Uterus (tissue), 3 donors: ENCODE measurements at regions not wholly inside any gene's neighbourhood (a gene's known extent, or its start where the extent isn't known, plus 50 kb on each side); places are given as distances from the start of the nearest gene placed in this dataset.

Source experiments
- DNase-seq, 2 donors: peaks; one replicate each; pipeline ENCODE4 v3.0.0-alpha.2; 2019 to 2020
- H3K27ac ChIP-seq, 2 donors: fragments of 200-600 bp; sonication (generic); 1 replicate in 1 of 2; 2 replicates in 1 of 2; pipeline ENCODE4 v1.5.1; 2016 to 2018
- H3K27me3 ChIP-seq, 2 donors: fragments of 200-600 bp; sonication (generic); one replicate each; pipeline ENCODE4 v1.5.1; 2018 to 2019; ENCODE audit warnings: control low read depth in 1 of 2
- H3K36me3 ChIP-seq, 2 donors: fragments of 200-600 bp; sonication (generic); one replicate each; pipeline ENCODE4 v1.5.1; 2019; ENCODE audit warnings: control low read depth in 1 of 2
- H3K4me1 ChIP-seq, 2 donors: fragments of 200-600 bp; sonication (generic); one replicate each; pipeline ENCODE4 v1.5.1; 2018 to 2019; ENCODE audit warnings: control low read depth in 1 of 2
- H3K4me3 ChIP-seq, 2 donors: fragments of 200-600 bp; sonication (generic); 1 replicate in 1 of 2; 2 replicates in 1 of 2; pipeline ENCODE4 v1.5.1; 2018 to 2019; ENCODE audit warnings: mild to moderate bottlenecking in 1 of 2
- H3K9me3 ChIP-seq, 2 donors: fragments of 200-600 bp; sonication (generic); one replicate each; pipeline ENCODE4 v1.5.1; 2019; ENCODE audit warnings: control low read depth in 1 of 2
- POLR2A ChIP-seq, 2 donors: fragments of 450-650 bp; IDR thresholded peaks; one replicate each; pipeline ENCODE4 v1.6.1; 2016; ENCODE audit warnings: antibody characterized with exemption in 2 of 2, mild to moderate bottlenecking in 1 of 2, moderate library complexity in 1 of 2
- intact Hi-C: fragments of 100-400 bp; cut with DNase I; formaldehyde crosslinking; loops from one replicate; pipeline ENCODE4 v1.15.1; 2023; ENCODE audit warnings: low total_unique reads
- TF ChIP-seq, protein P1 (sequence below), 4 experiments: fragments of 200-600 bp in 2 of 4; fragments of 450-650 bp in 2 of 4; sonication (generic) in 2 of 4; IDR thresholded peaks; one replicate each; pipeline ENCODE4 v1.5.1; 2016 to 2019; ENCODE audit warnings: antibody characterized with exemption in 4 of 4, mild to moderate bottlenecking in 2 of 4, moderate library complexity in 1 of 4
- donor health status: DM: yes; HTN: yes; CAD: no.

DNA sequence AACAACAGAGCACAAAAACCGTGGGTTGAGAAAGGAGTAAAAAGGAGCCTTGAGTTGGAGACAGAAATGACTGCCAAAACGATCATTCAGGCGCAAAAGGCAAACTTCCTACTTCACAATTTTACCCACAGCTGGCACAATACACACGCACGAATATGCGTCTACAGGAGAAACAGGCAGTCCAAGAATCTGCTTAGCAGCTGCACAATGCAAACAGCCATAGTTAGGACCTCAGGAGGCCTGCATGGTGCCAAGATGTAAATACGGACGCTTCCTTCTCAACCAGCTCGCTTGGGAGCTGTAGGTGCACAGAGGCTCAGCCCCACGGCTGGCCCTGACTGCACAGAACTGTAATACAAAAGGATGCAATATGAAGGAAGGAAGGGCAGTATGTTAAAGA lies 250.1 kb upstream of the CAND1 start:
- no peaks in the 10 kb centered on the region for H3K27me3 ChIP-seq
- H3K9me3 ChIP-seq: no peaks in the 10 kb centered on the region
- H3K4me3 ChIP-seq: no peak overlapping the region
- no peak for DNase-seq
- TF ChIP-seq, protein P1, sequence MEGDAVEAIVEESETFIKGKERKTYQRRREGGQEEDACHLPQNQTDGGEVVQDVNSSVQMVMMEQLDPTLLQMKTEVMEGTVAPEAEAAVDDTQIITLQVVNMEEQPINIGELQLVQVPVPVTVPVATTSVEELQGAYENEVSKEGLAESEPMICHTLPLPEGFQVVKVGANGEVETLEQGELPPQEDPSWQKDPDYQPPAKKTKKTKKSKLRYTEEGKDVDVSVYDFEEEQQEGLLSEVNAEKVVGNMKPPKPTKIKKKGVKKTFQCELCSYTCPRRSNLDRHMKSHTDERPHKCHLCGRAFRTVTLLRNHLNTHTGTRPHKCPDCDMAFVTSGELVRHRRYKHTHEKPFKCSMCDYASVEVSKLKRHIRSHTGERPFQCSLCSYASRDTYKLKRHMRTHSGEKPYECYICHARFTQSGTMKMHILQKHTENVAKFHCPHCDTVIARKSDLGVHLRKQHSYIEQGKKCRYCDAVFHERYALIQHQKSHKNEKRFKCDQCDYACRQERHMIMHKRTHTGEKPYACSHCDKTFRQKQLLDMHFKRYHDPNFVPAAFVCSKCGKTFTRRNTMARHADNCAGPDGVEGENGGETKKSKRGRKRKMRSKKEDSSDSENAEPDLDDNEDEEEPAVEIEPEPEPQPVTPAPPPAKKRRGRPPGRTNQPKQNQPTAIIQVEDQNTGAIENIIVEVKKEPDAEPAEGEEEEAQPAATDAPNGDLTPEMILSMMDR (IDR thresholded peaks at IDR 0.05): no peak
- TF ChIP-seq POLR2A (IDR thresholded peaks at IDR 0.05): no peak
- intact Hi-C loops: no loop called here
- H3K27ac ChIP-seq: no peak overlapping the region
- H3K4me1 ChIP-seq: no peaks in the 10 kb centered on the region
- no peaks in the 10 kb centered on the region for H3K36me3 ChIP-seq

DNA sequence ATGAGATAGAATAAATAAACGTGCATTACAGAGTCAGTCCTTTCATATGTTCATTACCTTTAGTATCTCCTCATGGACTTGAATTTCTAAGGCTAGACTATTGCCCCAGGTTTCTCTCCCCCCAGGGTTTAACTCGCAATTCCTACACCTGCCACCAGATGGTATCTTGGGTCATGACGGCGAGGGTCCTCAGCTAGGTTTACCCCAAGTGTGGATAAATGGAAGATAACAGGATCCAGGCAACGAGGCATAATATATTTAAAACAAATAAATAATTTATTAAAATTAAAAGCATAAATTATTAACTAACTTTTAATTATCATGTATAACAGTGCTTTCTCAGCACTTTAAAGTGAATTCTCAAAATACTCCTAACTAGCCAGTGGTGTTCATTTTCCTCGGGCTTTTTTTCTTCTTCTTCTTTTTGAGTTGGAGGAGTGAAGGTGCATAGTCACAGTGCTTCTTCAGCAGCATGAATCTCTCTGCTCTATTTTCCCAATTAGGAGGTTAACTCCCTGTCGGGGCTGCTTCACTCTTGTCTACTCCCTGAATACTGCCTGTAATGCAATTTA lies 243.5 kb upstream of the CAND1 start:
- intact Hi-C loops: no loop called here
- no peaks in the 10 kb centered on the region for H3K36me3 ChIP-seq
- no peaks in the 10 kb centered on the region for H3K4me1 ChIP-seq
- no peak for DNase-seq
- H3K27ac ChIP-seq: no peak overlapping the region
- H3K9me3 ChIP-seq: no peaks in the 10 kb centered on the region
- H3K4me3 ChIP-seq: no peak overlapping the region
- no peak for TF ChIP-seq POLR2A (IDR thresholded peaks at IDR 0.05)
- TF ChIP-seq, protein P1 (IDR thresholded peaks at IDR 0.05): peak in 3 of 4 experiments; percentile 19 to 35 (median 24)
- H3K27me3 ChIP-seq: no peaks in the 10 kb centered on the region

DNA sequence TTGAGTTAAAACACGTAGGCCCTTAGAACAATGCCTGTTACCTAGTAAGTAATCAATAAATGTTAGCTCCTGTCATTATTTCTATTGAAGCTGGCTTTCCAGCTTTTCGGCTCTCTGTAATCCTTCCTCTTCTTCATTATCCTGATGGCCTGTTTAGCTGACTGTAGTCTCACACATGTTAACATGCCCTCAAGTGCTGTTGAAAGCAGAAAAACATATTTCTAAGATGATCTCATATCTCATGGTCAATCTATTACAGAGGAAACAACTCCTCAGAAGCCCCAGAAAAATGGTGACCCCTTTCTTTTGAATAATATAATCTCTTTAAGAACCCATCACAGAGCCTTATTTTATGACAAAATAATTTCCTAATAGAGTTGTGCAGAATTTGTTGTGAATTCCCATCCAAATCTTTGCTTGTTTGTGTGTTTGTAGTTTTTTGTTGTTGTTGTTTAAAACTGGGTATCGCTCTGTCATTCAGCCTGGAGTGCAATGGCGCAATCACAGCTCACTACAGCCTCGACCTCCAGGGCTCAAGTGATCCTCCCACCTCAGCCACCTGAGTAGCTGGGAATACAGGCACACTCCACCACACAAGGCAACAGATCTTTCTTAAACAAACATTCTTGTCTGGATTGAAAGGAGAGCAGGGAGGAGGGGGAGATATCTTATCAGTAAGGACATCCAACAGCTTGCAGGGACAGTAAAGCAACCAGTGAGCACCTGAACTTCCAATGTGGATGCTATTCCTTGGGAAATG lies 242.5 kb upstream of the CAND1 start:
- Histone ChIP-seq H3K9me3 (no peaks in the 10 kb centered on the region), H3K27me3 (no peaks in the 10 kb centered on the region), H3K4me3 (no peak overlapping the region), H3K4me1 (no peaks in the 10 kb centered on the region), H3K36me3 (no peaks in the 10 kb centered on the region), H3K27ac (no peak overlapping the region)
- intact Hi-C loops: no loop called here
- DNase-seq: no peak
- TF ChIP-seq, protein P1 (IDR thresholded peaks at IDR 0.05): no peak
- no peak for TF ChIP-seq POLR2A (IDR thresholded peaks at IDR 0.05)

DNA sequence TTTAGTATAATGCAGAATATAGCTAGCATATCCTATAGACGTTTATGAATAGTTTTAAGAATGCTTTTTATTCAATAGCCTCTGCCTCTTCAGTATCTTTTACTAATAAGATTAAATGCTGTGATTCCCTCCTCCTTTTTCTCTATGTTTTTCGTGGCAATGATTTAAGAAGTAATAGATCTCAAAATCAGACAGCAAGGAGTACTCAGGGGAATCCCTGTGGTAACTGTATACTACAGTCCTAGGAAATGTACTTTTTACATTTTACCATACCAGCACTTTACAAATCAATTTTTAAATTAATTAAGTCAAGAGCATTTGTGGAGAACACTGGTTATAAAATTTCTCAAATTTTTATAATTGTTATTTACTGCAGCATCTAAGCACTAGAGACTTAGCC lies 240.6 kb upstream of the CAND1 start:
- no peak for DNase-seq
- no peaks in the 10 kb centered on the region for H3K9me3 ChIP-seq
- H3K4me3 ChIP-seq: no peak overlapping the region
- H3K27ac ChIP-seq: no peak overlapping the region
- TF ChIP-seq, protein P1 (IDR thresholded peaks at IDR 0.05): no peak
- TF ChIP-seq POLR2A (IDR thresholded peaks at IDR 0.05): no peak
- no peaks in the 10 kb centered on the region for H3K36me3 ChIP-seq
- no peaks in the 10 kb centered on the region for H3K4me1 ChIP-seq
- H3K27me3 ChIP-seq: no peaks in the 10 kb centered on the region
- intact Hi-C loops: no loop called here

DNA sequence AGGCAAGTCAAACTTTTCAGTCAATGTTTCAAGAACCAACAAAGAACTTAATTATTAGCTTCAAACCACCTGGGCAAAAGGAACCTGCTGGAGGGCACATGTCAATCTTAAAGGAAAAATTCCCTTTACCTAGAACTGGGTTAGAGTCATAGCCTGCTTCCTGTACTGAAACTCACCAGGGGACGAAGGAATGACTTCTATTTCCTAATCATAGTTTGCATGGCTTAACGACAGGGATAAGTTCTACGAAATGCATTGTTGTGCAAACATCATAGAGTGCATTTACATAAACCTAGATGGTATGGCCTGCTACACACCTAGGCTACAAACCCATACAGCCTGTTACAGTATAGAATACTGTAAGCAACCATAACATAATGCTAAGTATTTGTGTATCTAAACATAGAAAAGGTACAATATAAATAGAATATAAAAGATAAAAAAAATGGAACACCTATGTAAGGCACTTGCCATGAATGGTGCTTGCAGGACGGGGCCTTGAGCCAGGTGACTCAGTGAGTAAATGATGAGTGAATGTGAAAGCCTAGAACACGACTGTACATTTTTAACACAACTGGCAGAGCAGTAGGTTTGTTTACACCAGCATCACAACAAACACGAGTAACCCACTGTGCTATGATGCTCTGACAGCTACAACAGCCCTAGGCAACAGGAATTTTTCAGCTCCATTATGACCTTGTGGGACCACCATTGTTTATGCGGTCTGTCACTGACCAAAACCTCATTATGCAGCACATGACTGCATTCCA lies 234.9 kb upstream of the CAND1 start:
- intact Hi-C loops: no loop called here
- Histone ChIP-seq H3K4me1 (no peaks in the 10 kb centered on the region), H3K36me3 (no peaks in the 10 kb centered on the region), H3K27me3 (no peaks in the 10 kb centered on the region), H3K27ac (no peak overlapping the region), H3K4me3 (no peak overlapping the region), H3K9me3 (no peaks in the 10 kb centered on the region)
- TF ChIP-seq POLR2A (IDR thresholded peaks at IDR 0.05): no peak
- TF ChIP-seq, protein P1 (IDR thresholded peaks at IDR 0.05): no peak
- DNase-seq: no peak
